Keratinocyte (primary cell): ENCODE measurements at regions not wholly inside any gene's neighbourhood (a gene's known extent, or its start where the extent isn't known, plus 50 kb on each side); places are given as distances from the start of the nearest gene placed in this dataset.

Source experiments
- EZH2 ChIP-seq: IDR thresholded peaks from one replicate; pipeline ENCODE4 v1.6.1; 2012; ENCODE audit warnings: inconsistent platforms, mild to moderate bottlenecking, low read length, moderate library complexity
- TF ChIP-seq, protein P1 (sequence below), 3 experiments: IDR thresholded peaks in 1 of 3; conservative IDR thresholded peaks in 1 of 3; optimal IDR thresholded peaks in 1 of 3; 2 replicates in 2 of 3; 3 replicates in 1 of 3; pipeline versions ENCODE3 to v1.5.1; 2011; ENCODE audit warnings: low read length in 3 of 3, mild to moderate bottlenecking in 3 of 3, moderate library complexity in 2 of 3, control low read depth in 1 of 3, inconsistent platforms in 1 of 3; ENCODE audit not compliant: insufficient read depth in 2 of 3; ENCODE audit errors: extremely low read depth in 1 of 3

DNA sequence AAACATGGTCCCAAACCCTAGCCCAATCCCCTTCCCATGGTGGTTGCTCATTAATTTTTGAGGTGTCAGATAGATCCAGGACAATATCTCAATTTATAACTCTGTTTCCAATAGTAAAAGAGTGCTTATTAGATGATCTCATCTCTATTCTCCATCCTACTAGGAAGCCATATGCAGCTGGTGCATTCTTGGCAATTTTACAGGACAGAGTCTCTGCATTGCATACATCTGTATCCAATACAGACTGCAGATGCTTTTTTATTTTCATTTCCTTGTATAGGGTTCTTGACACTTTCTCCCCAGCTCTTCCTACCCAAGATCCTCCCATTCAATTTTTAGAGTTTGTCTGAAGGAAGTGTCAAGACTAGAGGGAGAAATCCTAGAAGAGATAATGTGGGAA is 194.8 kb upstream of the DPH6 start:
- TF ChIP-seq, protein P1, sequence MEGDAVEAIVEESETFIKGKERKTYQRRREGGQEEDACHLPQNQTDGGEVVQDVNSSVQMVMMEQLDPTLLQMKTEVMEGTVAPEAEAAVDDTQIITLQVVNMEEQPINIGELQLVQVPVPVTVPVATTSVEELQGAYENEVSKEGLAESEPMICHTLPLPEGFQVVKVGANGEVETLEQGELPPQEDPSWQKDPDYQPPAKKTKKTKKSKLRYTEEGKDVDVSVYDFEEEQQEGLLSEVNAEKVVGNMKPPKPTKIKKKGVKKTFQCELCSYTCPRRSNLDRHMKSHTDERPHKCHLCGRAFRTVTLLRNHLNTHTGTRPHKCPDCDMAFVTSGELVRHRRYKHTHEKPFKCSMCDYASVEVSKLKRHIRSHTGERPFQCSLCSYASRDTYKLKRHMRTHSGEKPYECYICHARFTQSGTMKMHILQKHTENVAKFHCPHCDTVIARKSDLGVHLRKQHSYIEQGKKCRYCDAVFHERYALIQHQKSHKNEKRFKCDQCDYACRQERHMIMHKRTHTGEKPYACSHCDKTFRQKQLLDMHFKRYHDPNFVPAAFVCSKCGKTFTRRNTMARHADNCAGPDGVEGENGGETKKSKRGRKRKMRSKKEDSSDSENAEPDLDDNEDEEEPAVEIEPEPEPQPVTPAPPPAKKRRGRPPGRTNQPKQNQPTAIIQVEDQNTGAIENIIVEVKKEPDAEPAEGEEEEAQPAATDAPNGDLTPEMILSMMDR (optimal IDR thresholded peaks at IDR 0.05 in 1 of 3, IDR thresholded peaks at IDR 0.05 in 1 of 3, conservative IDR thresholded peaks at IDR 0.05 in 1 of 3; ENCODE audit: extremely low read depth in 1 of 3, insufficient read depth in 2 of 3, low read length in 3 of 3) = no peak
- no peak for TF ChIP-seq EZH2
